T-cell (primary cell): ENCODE measurements at regions not wholly inside any gene's neighbourhood (a gene's known extent, or its start where the extent isn't known, plus 50 kb on each side); places are given as distances from the start of the nearest gene placed in this dataset.

Source experiments
- ATAC-seq, 4 experiments: fragments of 200-7000 bp in 3 of 4; fragments of 150-1000 bp in 1 of 4; cut with Tn5 transposase; replicated peaks in 1 of 4; 1 replicate in 3 of 4; 2 replicates in 1 of 4; pipeline ENCODE4 v1.10.0; 2021; ENCODE audit warnings: moderate library complexity in 3 of 4, mild to moderate bottlenecking in 2 of 4, moderate number of reproducible peaks in 1 of 4
- CTCF ChIA-PET, 2 donors: fragments of 300-600 bp; sonication (Branson Sonifier 250); formaldehyde crosslinking; loops; one replicate each; lab custom pipeline; 2022; ENCODE audit warnings: antibody characterized with exemption in 2 of 2; lab: Charles Lee
- POLR2A ChIA-PET, 2 donors: fragments of 300-600 bp; sonication (Branson Sonifier 250); formaldehyde crosslinking; loops; one replicate each; lab custom pipeline; 2022; ENCODE audit warnings: antibody characterized with exemption in 2 of 2; lab: Charles Lee
- DNase-seq, 35 experiments: peaks; one replicate each; pipeline versions ENCODE4 v3.0.0 to v3.0.0-alpha.2; 2013 to 2023
- H3K27ac ChIP-seq: one replicate; pipeline ENCODE4 v1.5.1; 2013; ENCODE audit warnings: low read length
- H3K27me3 ChIP-seq, 2 experiments: replicated peaks in 1 of 2; 1 replicate in 1 of 2; 2 replicates in 1 of 2; pipeline versions ENCODE4 v1.6.1 to v1.7.0; 2013; ENCODE audit warnings: low read length in 1 of 2, mixed read lengths in 1 of 2; ENCODE audit not compliant: control insufficient read depth in 2 of 2, insufficient read depth in 2 of 2; ENCODE audit errors: extremely low read depth in 1 of 2
- H3K36me3 ChIP-seq, 2 donors: 1 replicate in 1 of 2; 2 replicates in 1 of 2; pipeline versions ENCODE4 v1.6.1 to v1.7.0; 2013; ENCODE audit warnings: low read length in 1 of 2; ENCODE audit not compliant: control insufficient read depth in 2 of 2, insufficient read depth in 1 of 2; ENCODE audit errors: extremely low read depth in 1 of 2
- H3K4me1 ChIP-seq, 2 experiments: 1 replicate in 1 of 2; 2 replicates in 1 of 2; pipeline versions ENCODE4 v1.6.1 to v1.7.0; 2013; ENCODE audit warnings: low read length in 2 of 2, mixed read lengths in 1 of 2; ENCODE audit not compliant: insufficient read depth in 2 of 2, control insufficient read depth in 1 of 2; ENCODE audit errors: extremely low read depth in 1 of 2
- H3K4me3 ChIP-seq, 2 donors: 1 replicate in 1 of 2; 2 replicates in 1 of 2; pipeline versions ENCODE4 v1.5.1 to v1.7.0; 2013; ENCODE audit warnings: mild to moderate bottlenecking in 2 of 2, low read length in 1 of 2, moderate library complexity in 1 of 2; ENCODE audit not compliant: control insufficient read depth in 1 of 2; ENCODE audit errors: extremely low read depth in 1 of 2
- H3K9me3 ChIP-seq: 2 replicates; pipeline ENCODE4 v1.7.0; 2013
- H3K27ac Mint-ChIP-seq, 2 donors: one replicate each; pipeline ENCODE4 v1.8.0; 2020 to 2021; ENCODE audit warnings: mild to moderate bottlenecking in 2 of 2, mixed read lengths in 2 of 2
- H3K27me3 Mint-ChIP-seq, 2 donors: one replicate each; pipeline ENCODE4 v1.8.0; 2021 to 2022; ENCODE audit warnings: mixed read lengths in 2 of 2
- H3K36me3 Mint-ChIP-seq: one replicate; pipeline ENCODE4 v1.8.0; 2021; ENCODE audit warnings: mixed read lengths
- H3K4me1 Mint-ChIP-seq, 3 donors: one replicate each; pipeline ENCODE4 v1.8.0; 2020 to 2022; ENCODE audit warnings: mixed read lengths in 3 of 3, mild to moderate bottlenecking in 1 of 3
- H3K4me3 Mint-ChIP-seq, 3 donors: one replicate each; pipeline ENCODE4 v1.8.0; 2020 to 2022; ENCODE audit warnings: mild to moderate bottlenecking in 3 of 3, mixed read lengths in 3 of 3, moderate library complexity in 3 of 3
- H3K9me3 Mint-ChIP-seq, 3 donors: one replicate each; pipeline ENCODE4 v1.8.0; 2020 to 2022; ENCODE audit warnings: mixed read lengths in 3 of 3
- WGBS: methylation state at CpG from one replicate; pipeline ENCODE4 v1.1.5; 2013; ENCODE audit warnings: missing lambda C conversion rate; ENCODE audit not compliant: insufficient coverage; 5-methylcytosine and 5-hydroxymethylcytosine counted together

GRCh38 chr13:111906816-111907215, 160.1 kb upstream of the SOX1 start:
- WGBS: 93% methylated on average over 4 of the region's 9 CpGs
- DNase-seq: no peak
- CTCF ChIA-PET: no interaction called here
- H3K27ac ChIP-seq: no peak overlapping the region
- no peaks in the 10 kb centered on the region for H3K36me3 ChIP-seq
- Mint-ChIP-seq H3K27ac (no peak overlapping the region), H3K36me3 (no peaks in the 10 kb centered on the region), H3K4me1 (no peaks in the 10 kb centered on the region), H3K9me3 (peaks cover 0 to 3% (median 3%) of the 10 kb centered on the region in 3 donors), H3K4me3 (no peak overlapping the region), H3K27me3 (no peaks in the 10 kb centered on the region)
- POLR2A ChIA-PET: no interaction called here
- no peaks in the 10 kb centered on the region for H3K9me3 ChIP-seq
- no peaks in the 10 kb centered on the region for H3K4me1 ChIP-seq
- H3K4me3 ChIP-seq: no peak overlapping the region
- ATAC-seq: no peak
- H3K27me3 ChIP-seq: no peaks in the 10 kb centered on the region

DNA sequence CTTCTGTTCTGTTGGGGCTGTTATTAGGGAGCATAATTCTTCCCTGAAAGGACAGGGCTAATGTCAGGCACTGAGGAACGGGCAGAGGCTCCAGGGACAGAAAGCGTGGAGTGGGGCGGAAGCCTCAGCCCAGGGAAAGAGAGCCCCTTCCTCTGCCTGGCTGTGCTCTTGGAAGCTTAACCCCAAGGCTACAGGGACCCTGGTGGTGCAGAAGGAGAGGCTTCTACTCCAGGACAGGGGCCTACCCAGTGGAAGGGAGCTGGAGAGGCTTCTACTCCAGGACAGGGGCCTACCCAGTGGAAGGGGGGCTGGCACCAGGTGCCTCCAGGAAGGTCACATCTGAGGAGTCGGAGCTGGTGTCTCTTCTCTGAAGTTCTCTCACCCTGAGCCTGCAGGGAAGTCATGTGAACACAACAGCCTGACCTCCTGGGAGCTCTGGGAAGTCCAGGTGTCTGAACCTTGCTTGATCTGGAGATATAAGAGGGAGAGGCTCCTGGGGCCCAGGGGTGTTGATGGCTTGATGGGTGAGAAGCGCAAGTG, 159.5 kb upstream of the SOX1 start:
- Histone ChIP-seq H3K4me3 (no peak overlapping the region), H3K4me1 (no peaks in the 10 kb centered on the region), H3K9me3 (no peaks in the 10 kb centered on the region), H3K27ac (no peak overlapping the region), H3K27me3 (no peaks in the 10 kb centered on the region), H3K36me3 (no peaks in the 10 kb centered on the region)
- WGBS: 63% methylated on average over 4 of the region's 5 CpGs
- ATAC-seq (no peak), DNase-seq (no peak)
- Mint-ChIP-seq H3K27ac (no peak overlapping the region), H3K4me3 (no peak overlapping the region), H3K27me3 (no peaks in the 10 kb centered on the region), H3K36me3 (no peaks in the 10 kb centered on the region), H3K4me1 (no peaks in the 10 kb centered on the region), H3K9me3 (peaks cover 0 to 3% (median 3%) of the 10 kb centered on the region in 3 donors)
- ChIA-PET CTCF (no interaction called here), POLR2A (no interaction called here)

- ATAC-seq (no peak), DNase-seq (no peak)
- no peak overlapping the region for H3K27ac ChIP-seq
- H3K9me3 ChIP-seq: no peaks in the 10 kb centered on the region
- no peak overlapping the region for H3K4me3 Mint-ChIP-seq
- CTCF ChIA-PET: no interaction called here
- peaks cover 0 to 3% (median 3%) of the 10 kb centered on the region in 3 donors for H3K9me3 Mint-ChIP-seq
- no peak overlapping the region for H3K27ac Mint-ChIP-seq
- WGBS: 92% methylated on average over 8 of the region's 13 CpGs
- no peaks in the 10 kb centered on the region for H3K27me3 Mint-ChIP-seq
- no peaks in the 10 kb centered on the region for H3K4me1 ChIP-seq
- H3K27me3 ChIP-seq: no peaks in the 10 kb centered on the region
- POLR2A ChIA-PET: no interaction called here
- H3K4me1 Mint-ChIP-seq: no peaks in the 10 kb centered on the region
- no peaks in the 10 kb centered on the region for H3K36me3 Mint-ChIP-seq
- no peak overlapping the region for H3K4me3 ChIP-seq
- H3K36me3 ChIP-seq: no peaks in the 10 kb centered on the region
Measured at GRCh38 chr13:111908361-111908760, 158.6 kb upstream of the SOX1 start.

DNA sequence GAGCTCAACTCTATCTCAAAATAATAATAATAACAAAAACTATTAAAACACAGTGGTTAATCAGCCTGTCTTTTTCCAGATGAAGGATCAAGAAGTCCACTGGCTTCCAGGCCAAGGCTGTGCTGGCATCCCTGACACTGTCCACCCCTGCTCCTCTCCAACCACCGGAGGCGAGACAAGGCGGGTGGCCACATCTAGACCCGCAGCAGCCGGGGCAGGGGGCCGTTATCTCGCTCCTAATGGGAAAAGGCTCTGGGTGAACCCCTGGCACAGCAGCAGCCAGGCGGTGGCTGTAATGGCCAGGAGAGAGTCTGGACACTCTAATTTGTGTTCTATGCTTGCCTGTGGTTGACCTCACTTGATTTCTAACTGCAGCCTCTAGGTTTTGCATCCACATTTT, 158.0 kb upstream of the SOX1 start:
- Histone ChIP-seq H3K4me1 (no peaks in the 10 kb centered on the region), H3K27ac (no peak overlapping the region), H3K4me3 (no peak overlapping the region), H3K27me3 (no peaks in the 10 kb centered on the region), H3K9me3 (no peaks in the 10 kb centered on the region), H3K36me3 (no peaks in the 10 kb centered on the region)
- H3K27me3 Mint-ChIP-seq: no peaks in the 10 kb centered on the region
- 89% methylated on average over 8 of the region's 8 CpGs for WGBS
- ChIA-PET CTCF (no interaction called here), POLR2A (no interaction called here)
- no peak overlapping the region for H3K27ac Mint-ChIP-seq
- no peaks in the 10 kb centered on the region for H3K4me1 Mint-ChIP-seq
- peaks cover 0 to 3% (median 3%) of the 10 kb centered on the region in 3 donors for H3K9me3 Mint-ChIP-seq
- no peak overlapping the region for H3K4me3 Mint-ChIP-seq
- DNase-seq: no peak
- ATAC-seq: no peak
- no peaks in the 10 kb centered on the region for H3K36me3 Mint-ChIP-seq

DNA sequence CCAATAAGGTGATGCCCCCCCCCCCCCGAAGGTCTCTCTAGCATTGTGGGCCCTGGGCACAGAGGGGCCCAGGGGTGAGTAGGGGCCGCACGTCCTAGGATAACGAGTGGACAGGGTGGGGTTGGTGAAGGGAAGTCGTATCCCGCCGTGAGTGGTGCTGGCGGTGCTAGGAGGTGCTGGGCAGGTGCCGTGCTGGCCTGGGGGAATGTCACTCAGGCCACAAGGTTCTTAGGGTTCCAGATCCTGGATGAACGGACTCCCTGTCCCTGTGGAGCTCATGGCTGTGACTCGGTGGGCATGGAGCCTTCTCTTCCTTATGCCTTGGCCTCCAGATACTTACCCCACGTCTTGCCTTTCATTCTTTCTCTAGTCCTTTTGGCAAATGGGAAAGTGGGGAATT, 157.4 kb upstream of the SOX1 start:
- Mint-ChIP-seq H3K27me3 (no peaks in the 10 kb centered on the region), H3K27ac (no peak overlapping the region), H3K4me3 (no peak overlapping the region), H3K9me3 (peaks cover 0 to 3% (median 3%) of the 10 kb centered on the region in 3 donors), H3K4me1 (no peaks in the 10 kb centered on the region), H3K36me3 (no peaks in the 10 kb centered on the region)
- 71% methylated on average over 4 of the region's 12 CpGs for WGBS
- DNase-seq (no peak), ATAC-seq (no peak)
- Histone ChIP-seq H3K27ac (no peak overlapping the region), H3K36me3 (no peaks in the 10 kb centered on the region), H3K4me1 (no peaks in the 10 kb centered on the region), H3K4me3 (no peak overlapping the region), H3K27me3 (no peaks in the 10 kb centered on the region), H3K9me3 (no peaks in the 10 kb centered on the region)
- ChIA-PET POLR2A (no interaction called here), CTCF (no interaction called here)

DNA sequence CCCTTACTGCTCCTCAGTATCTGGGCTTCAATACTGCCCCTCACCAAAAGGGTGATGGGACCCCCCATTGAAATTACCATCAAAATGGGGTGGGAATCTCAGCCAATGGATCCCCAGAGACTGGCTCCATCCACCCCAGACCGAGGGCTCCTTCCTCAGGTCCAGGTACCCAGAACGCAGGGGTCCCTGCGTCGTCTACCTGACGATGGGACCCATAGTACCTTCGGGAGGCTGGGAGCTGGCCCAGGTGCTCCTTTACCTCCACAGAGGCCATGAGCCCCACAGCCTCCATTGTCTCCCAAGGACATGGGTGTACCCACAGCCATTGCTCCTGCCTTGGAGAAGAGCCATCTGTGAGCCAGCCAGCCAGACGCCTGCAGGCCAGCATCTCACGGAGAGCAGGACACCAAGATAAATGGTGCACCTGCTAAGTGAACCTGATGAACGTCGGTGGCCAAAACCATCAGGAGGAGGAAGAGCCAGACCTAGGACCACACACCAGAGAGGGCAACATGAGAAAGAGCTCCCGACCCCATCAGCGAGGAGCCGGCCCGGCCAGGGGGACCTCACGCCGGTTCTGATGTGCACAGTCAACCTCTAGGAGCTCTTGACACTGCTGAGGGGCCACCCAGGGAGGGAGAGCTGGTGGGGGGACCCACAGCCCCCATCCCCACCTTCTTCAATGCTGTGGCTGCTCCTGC, 156.8 kb upstream of the SOX1 start:
- no peak overlapping the region for H3K27ac Mint-ChIP-seq
- ChIA-PET POLR2A (no interaction called here), CTCF (interaction anchor here in 1 of 2 donors (1.0 kb wide), 1 partner anchor 19 kb away, joined by 4 read pairs; no protein-coding TSS in a partner anchor)
- H3K4me3 Mint-ChIP-seq: no peak overlapping the region
- DNase-seq (no peak), ATAC-seq (no peak)
- H3K36me3 Mint-ChIP-seq: no peaks in the 10 kb centered on the region
- no peaks in the 10 kb centered on the region for H3K27me3 Mint-ChIP-seq
- Histone ChIP-seq H3K9me3 (no peaks in the 10 kb centered on the region), H3K27me3 (peaks cover 0 to 4% of the 10 kb centered on the region in 2 experiments), H3K4me3 (no peak overlapping the region), H3K36me3 (no peaks in the 10 kb centered on the region), H3K27ac (no peak overlapping the region), H3K4me1 (no peaks in the 10 kb centered on the region)
- 92% methylated on average over 10 of the region's 16 CpGs for WGBS
- H3K4me1 Mint-ChIP-seq: no peaks in the 10 kb centered on the region
- peaks cover 0 to 3% (median 3%) of the 10 kb centered on the region in 3 donors for H3K9me3 Mint-ChIP-seq
